Mucosa of rectum (tissue), 2 donors: ENCODE measurements at regions not wholly inside any gene's neighbourhood (a gene's known extent, or its start where the extent isn't known, plus 50 kb on each side); places are given as distances from the start of the nearest gene placed in this dataset.

Source experiments
- H3K27ac ChIP-seq, 2 donors: one replicate each; pipeline ENCODE4 v1.7.0; 2013; ENCODE audit warnings: inconsistent platforms in 2 of 2, low read depth in 2 of 2, low read length in 2 of 2
- H3K27me3 ChIP-seq, 2 donors: one replicate each; pipeline ENCODE4 v1.7.0; 2013; ENCODE audit warnings: low read length in 2 of 2; ENCODE audit not compliant: control insufficient read depth in 2 of 2, insufficient read depth in 2 of 2
- H3K36me3 ChIP-seq, 2 donors: one replicate each; pipeline ENCODE4 v1.7.0; 2013; ENCODE audit warnings: low read length in 2 of 2; ENCODE audit not compliant: control insufficient read depth in 2 of 2, insufficient read depth in 2 of 2
- H3K4me1 ChIP-seq, 2 donors: one replicate each; pipeline ENCODE4 v1.7.0; 2013; ENCODE audit warnings: low read length in 2 of 2, mild to moderate bottlenecking in 1 of 2; ENCODE audit not compliant: control insufficient read depth in 2 of 2, insufficient read depth in 2 of 2
- H3K4me3 ChIP-seq, 2 donors: one replicate each; pipeline ENCODE4 v1.7.0; 2013; ENCODE audit warnings: low read length in 2 of 2
- H3K9ac ChIP-seq, 2 donors: one replicate each; pipeline ENCODE4 v1.7.0; 2013; ENCODE audit warnings: low read length in 2 of 2, low read depth in 1 of 2, mild to moderate bottlenecking in 1 of 2
- H3K9me3 ChIP-seq, 2 donors: one replicate each; pipeline ENCODE4 v1.7.0; 2013; ENCODE audit warnings: low read length in 2 of 2; ENCODE audit not compliant: control insufficient read depth in 2 of 2
- donor health status: healthy.
- donor health status: Normal muscosa, but diverticular disease.

- Histone ChIP-seq H3K27me3 (no peaks in the 10 kb centered on the region), H3K4me3 (no peak overlapping the region), H3K9me3 (no peaks in the 10 kb centered on the region), H3K27ac (no peak overlapping the region), H3K36me3 (no peaks in the 10 kb centered on the region), H3K9ac (no peak overlapping the region), H3K4me1 (no peaks in the 10 kb centered on the region)
Observed at GRCh38 chr12:114974333-114974732, 290.4 kb upstream of the TBX3 start.

- no peaks in the 10 kb centered on the region for H3K4me1 ChIP-seq
- no peak overlapping the region for H3K9ac ChIP-seq
- H3K27me3 ChIP-seq: no peaks in the 10 kb centered on the region
- H3K36me3 ChIP-seq: no peaks in the 10 kb centered on the region
- H3K27ac ChIP-seq: no peak overlapping the region
- H3K9me3 ChIP-seq: no peaks in the 10 kb centered on the region
- H3K4me3 ChIP-seq: no peak overlapping the region
Observed at GRCh38 chr12:114968727-114969126, 284.8 kb upstream of the TBX3 start.

- Histone ChIP-seq H3K27ac (no peak overlapping the region), H3K27me3 (no peaks in the 10 kb centered on the region), H3K9me3 (no peaks in the 10 kb centered on the region), H3K9ac (no peak overlapping the region), H3K4me1 (no peaks in the 10 kb centered on the region), H3K36me3 (no peaks in the 10 kb centered on the region), H3K4me3 (no peak overlapping the region)
Observed at GRCh38 chr12:114967151-114967550, 283.2 kb upstream of the TBX3 start.

GRCh38 chr12:114964841-114965240, 280.9 kb upstream of the TBX3 start:
- no peaks in the 10 kb centered on the region for H3K9me3 ChIP-seq
- H3K4me3 ChIP-seq: no peak overlapping the region
- H3K27ac ChIP-seq: no peak overlapping the region
- H3K36me3 ChIP-seq: no peaks in the 10 kb centered on the region
- no peaks in the 10 kb centered on the region for H3K4me1 ChIP-seq
- no peak overlapping the region for H3K9ac ChIP-seq
- no peaks in the 10 kb centered on the region for H3K27me3 ChIP-seq

GRCh38 chr12:114963846-114964245, 279.9 kb upstream of the TBX3 start:
- no peaks in the 10 kb centered on the region for H3K27me3 ChIP-seq
- no peaks in the 10 kb centered on the region for H3K4me1 ChIP-seq
- H3K4me3 ChIP-seq: no peak overlapping the region
- no peak overlapping the region for H3K27ac ChIP-seq
- no peaks in the 10 kb centered on the region for H3K9me3 ChIP-seq
- no peaks in the 10 kb centered on the region for H3K36me3 ChIP-seq
- H3K9ac ChIP-seq: no peak overlapping the region

- H3K27me3 ChIP-seq: no peaks in the 10 kb centered on the region
- H3K36me3 ChIP-seq: no peaks in the 10 kb centered on the region
- H3K9ac ChIP-seq: no peak overlapping the region
- H3K9me3 ChIP-seq: no peaks in the 10 kb centered on the region
- H3K4me1 ChIP-seq: no peaks in the 10 kb centered on the region
- no peak overlapping the region for H3K27ac ChIP-seq
- H3K4me3 ChIP-seq: no peak overlapping the region
Observed at GRCh38 chr12:114961491-114961890, 277.5 kb upstream of the TBX3 start.

- H3K36me3 ChIP-seq: no peaks in the 10 kb centered on the region
- H3K9me3 ChIP-seq: no peaks in the 10 kb centered on the region
- H3K4me1 ChIP-seq: no peaks in the 10 kb centered on the region
- H3K4me3 ChIP-seq: no peak overlapping the region
- no peaks in the 10 kb centered on the region for H3K27me3 ChIP-seq
- H3K9ac ChIP-seq: no peak overlapping the region
- no peak overlapping the region for H3K27ac ChIP-seq
Observed at GRCh38 chr12:114958538-114958937, 274.6 kb upstream of the TBX3 start.

GRCh38 chr12:114957225-114957624, 273.2 kb upstream of the TBX3 start:
- Histone ChIP-seq H3K9me3 (no peaks in the 10 kb centered on the region), H3K9ac (no peak overlapping the region)

GRCh38 chr12:114955414-114956014, 271.5 kb upstream of the TBX3 start:
- Histone ChIP-seq H3K4me1 (no peaks in the 10 kb centered on the region), H3K36me3 (no peaks in the 10 kb centered on the region), H3K27ac (no peak overlapping the region), H3K9me3 (no peaks in the 10 kb centered on the region), H3K9ac (no peak overlapping the region), H3K27me3 (no peaks in the 10 kb centered on the region), H3K4me3 (no peak overlapping the region)

More at GRCh38 chr12:114957225-114957624, 273.2 kb upstream of the TBX3 start:
- H3K4me3 ChIP-seq: no peak overlapping the region
- H3K36me3 ChIP-seq: no peaks in the 10 kb centered on the region
- H3K27me3 ChIP-seq: no peaks in the 10 kb centered on the region
- H3K27ac ChIP-seq: no peak overlapping the region
- no peaks in the 10 kb centered on the region for H3K4me1 ChIP-seq

- Histone ChIP-seq H3K4me1 (no peaks in the 10 kb centered on the region), H3K9me3 (no peaks in the 10 kb centered on the region), H3K36me3 (no peaks in the 10 kb centered on the region), H3K27me3 (no peaks in the 10 kb centered on the region), H3K4me3 (no peak overlapping the region), H3K27ac (no peak overlapping the region), H3K9ac (no peak overlapping the region)
Observed at GRCh38 chr12:114954511-114955055, 270.6 kb upstream of the TBX3 start.
